Heart left ventricle (tissue), 16 donors: ENCODE measurements at regions not wholly inside any gene's neighbourhood (a gene's known extent, or its start where the extent isn't known, plus 50 kb on each side); places are given as distances from the start of the nearest gene placed in this dataset.

Experiments
- ATAC-seq, 4 donors: fragments of 200-7000 bp; cut with Tn5 transposase; one replicate each; pipeline ENCODE4 v1.9.1; 2020 to 2022; ENCODE audit warnings: moderate library complexity in 4 of 4, mild to moderate bottlenecking in 3 of 4, moderate number of reproducible peaks in 1 of 4
- DNase-seq, 5 donors: peaks; one replicate each; pipeline ENCODE4 v3.0.0-alpha.2; 2020
- H3K27ac ChIP-seq, 12 donors: fragments of 200-600 bp; sonication (generic) in 4 of 12; one replicate each; pipeline versions ENCODE4 v1.5.0 to v1.8.0; 2016 to 2022; ENCODE audit warnings: mild to moderate bottlenecking in 2 of 12
- H3K27me3 ChIP-seq, 9 donors: fragments of 200-600 bp; sonication (generic) in 2 of 9; one replicate each; pipeline versions ENCODE4 v1.5.1 to v1.8.0; 2016 to 2022; ENCODE audit warnings: mild to moderate bottlenecking in 3 of 9
- H3K36me3 ChIP-seq, 9 donors: fragments of 200-600 bp; sonication (generic) in 2 of 9; one replicate each; pipeline versions ENCODE4 v1.5.0 to v1.8.0; 2018 to 2022; ENCODE audit warnings: mild to moderate bottlenecking in 2 of 9
- H3K4me1 ChIP-seq, 12 donors: fragments of 200-600 bp; sonication (generic) in 4 of 12; one replicate each; pipeline versions ENCODE4 v1.5.0 to v1.8.0; 2016 to 2022; ENCODE audit warnings: mild to moderate bottlenecking in 3 of 12
- H3K4me3 ChIP-seq, 12 donors: fragments of 200-600 bp; sonication (generic) in 4 of 12; one replicate each; pipeline versions ENCODE4 v1.5.0 to v1.8.0; 2017 to 2022; ENCODE audit warnings: mild to moderate bottlenecking in 9 of 12, moderate library complexity in 4 of 12
- H3K9me3 ChIP-seq, 12 donors: fragments of 200-600 bp; sonication (generic) in 4 of 12; one replicate each; pipeline versions ENCODE4 v1.5.0 to v1.8.0; 2016 to 2022; ENCODE audit warnings: mild to moderate bottlenecking in 1 of 12
- POLR2A ChIP-seq, 2 donors: fragments of 450-650 bp; IDR thresholded peaks; one replicate each; pipeline ENCODE4 v1.6.1; 2017; ENCODE audit warnings: antibody characterized with exemption in 2 of 2, mild to moderate bottlenecking in 2 of 2, moderate library complexity in 2 of 2
- WGBS, 4 donors: extraction: QIAGEN DNeasy Blood & Tissue Kit in 2 of 4; methylation state at CpG; one replicate each; pipeline versions ENCODE4 v1.1.5 to v1.1.7; 2013 to 2018; 5-methylcytosine and 5-hydroxymethylcytosine counted together
- intact Hi-C, 10 donors: fragments of 100-400 bp; cut with DNase I; formaldehyde crosslinking; loops; one replicate each; pipeline versions ENCODE4 v1.11.1 to v1.14.2; 2022
- TF ChIP-seq, protein P1 (sequence below), 12 donors: fragments of 200-600 bp; sonication (generic) in 4 of 12; IDR thresholded peaks; one replicate each; pipeline versions ENCODE4 v1.5.0 to v1.8.0; 2018 to 2022; ENCODE audit warnings: antibody characterized with exemption in 12 of 12, mild to moderate bottlenecking in 5 of 12
- donor health status: ischemic (EF 13 %, LVEDD 7.1; RV severe dilation, severe dysfunction).
- donor health status: healthy with polysubstance abuse.
- donor health status: DM: no; HTN: yes; CAD: no.
- donor health status: DM: no; HTN: no; CAD: no.
- donor health status: ischemic (EF 25% LVEDD 6.9; RV normal size, moderate dysfunction).
- donor health status: ischemic (EF 25% LVEDD 5.7; RV mildly dilated, moderate dysfunction).
- donor health status: healthy.
- donor health status: DM: yes; HTN: yes; CAD: no.
- donor health status: ischemic (EF 35%, LVEDD 5.7; RV mildly dilated, moderate dysfunction).
- donor health status: nonischemic (EF 11% LVEDD 7.7; RV severe dilation, severe dysfunction).
- donor health status: DM: yes; HTN: yes; CAD: no.
- donor health status: PGD.
- donor health status: ischemic (EF 29% LVEDD 5.4; RV normal size, mild dysfunction).
- donor health status: nonischemic (EF 23%, LVEDD 6.1; RV moderate dilation, normal function).

DNA sequence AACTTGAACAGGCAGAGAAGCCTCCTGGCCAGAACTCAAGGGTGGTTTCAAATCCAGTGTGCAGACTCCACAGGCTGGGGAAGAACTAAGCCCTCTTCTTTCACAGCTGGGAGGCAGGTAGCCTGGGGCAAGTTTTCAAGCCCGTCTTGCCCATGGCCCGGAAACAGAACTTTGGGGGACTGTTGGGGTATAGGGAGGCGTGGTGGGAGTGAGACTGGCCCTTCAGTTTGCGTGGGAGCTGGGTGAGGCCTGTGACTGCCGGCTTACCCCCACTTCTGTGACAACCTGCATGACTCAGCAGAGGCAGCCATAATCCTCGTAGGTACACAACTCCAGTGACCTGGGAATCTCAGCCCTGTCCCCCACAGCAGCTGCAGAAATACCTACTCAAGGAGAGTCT, 1125.7 kb downstream of the HACE1 start:
- DNase-seq (no peak), ATAC-seq (no peak)
- Histone ChIP-seq H3K9me3 (no peaks in the 10 kb centered on the region), H3K36me3 (no peaks in the 10 kb centered on the region), H3K27me3 (no peaks in the 10 kb centered on the region), H3K4me1 (no peaks in the 10 kb centered on the region), H3K27ac (no peak overlapping the region), H3K4me3 (no peak overlapping the region)
- TF ChIP-seq, protein P1, sequence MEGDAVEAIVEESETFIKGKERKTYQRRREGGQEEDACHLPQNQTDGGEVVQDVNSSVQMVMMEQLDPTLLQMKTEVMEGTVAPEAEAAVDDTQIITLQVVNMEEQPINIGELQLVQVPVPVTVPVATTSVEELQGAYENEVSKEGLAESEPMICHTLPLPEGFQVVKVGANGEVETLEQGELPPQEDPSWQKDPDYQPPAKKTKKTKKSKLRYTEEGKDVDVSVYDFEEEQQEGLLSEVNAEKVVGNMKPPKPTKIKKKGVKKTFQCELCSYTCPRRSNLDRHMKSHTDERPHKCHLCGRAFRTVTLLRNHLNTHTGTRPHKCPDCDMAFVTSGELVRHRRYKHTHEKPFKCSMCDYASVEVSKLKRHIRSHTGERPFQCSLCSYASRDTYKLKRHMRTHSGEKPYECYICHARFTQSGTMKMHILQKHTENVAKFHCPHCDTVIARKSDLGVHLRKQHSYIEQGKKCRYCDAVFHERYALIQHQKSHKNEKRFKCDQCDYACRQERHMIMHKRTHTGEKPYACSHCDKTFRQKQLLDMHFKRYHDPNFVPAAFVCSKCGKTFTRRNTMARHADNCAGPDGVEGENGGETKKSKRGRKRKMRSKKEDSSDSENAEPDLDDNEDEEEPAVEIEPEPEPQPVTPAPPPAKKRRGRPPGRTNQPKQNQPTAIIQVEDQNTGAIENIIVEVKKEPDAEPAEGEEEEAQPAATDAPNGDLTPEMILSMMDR (IDR thresholded peaks at IDR 0.05): no peak
- no peak for TF ChIP-seq POLR2A (IDR thresholded peaks at IDR 0.05)
- WGBS, 4 donors: 78 to 84% (median 81%) methylated on average over 6 of the region's 6 CpGs
- intact Hi-C loops: no loop called here

DNA sequence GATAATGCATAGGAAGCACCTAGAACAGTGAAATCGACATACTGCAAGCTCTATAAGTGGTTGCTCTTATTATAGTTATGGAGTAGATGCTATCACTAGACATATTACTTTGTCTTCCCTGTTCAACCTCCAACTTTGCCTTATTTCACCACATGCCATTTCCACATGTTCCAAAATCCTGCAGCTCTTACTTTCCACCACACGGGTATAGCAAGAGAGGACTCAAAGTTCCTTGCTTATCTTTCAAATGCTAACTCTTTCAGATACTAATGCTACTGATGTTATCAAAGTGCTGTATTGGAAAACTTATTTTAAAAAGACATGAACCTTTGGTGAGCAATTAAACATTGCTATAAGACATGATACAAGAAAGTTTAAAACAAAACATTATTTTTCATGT, 1130.1 kb downstream of the HACE1 start:
- WGBS, 4 donors: 36 to 58% (median 50%) methylated on average over 2 of the region's 2 CpGs
- no peaks in the 10 kb centered on the region for H3K4me1 ChIP-seq
- intact Hi-C loops: no loop called here
- no peak overlapping the region for H3K27ac ChIP-seq
- TF ChIP-seq POLR2A (IDR thresholded peaks at IDR 0.05): no peak
- TF ChIP-seq, protein P1 (IDR thresholded peaks at IDR 0.05): no peak
- DNase-seq (no peak), ATAC-seq (no peak)
- no peaks in the 10 kb centered on the region for H3K27me3 ChIP-seq
- H3K36me3 ChIP-seq: no peaks in the 10 kb centered on the region
- H3K4me3 ChIP-seq: no peak overlapping the region
- H3K9me3 ChIP-seq: no peaks in the 10 kb centered on the region

DNA sequence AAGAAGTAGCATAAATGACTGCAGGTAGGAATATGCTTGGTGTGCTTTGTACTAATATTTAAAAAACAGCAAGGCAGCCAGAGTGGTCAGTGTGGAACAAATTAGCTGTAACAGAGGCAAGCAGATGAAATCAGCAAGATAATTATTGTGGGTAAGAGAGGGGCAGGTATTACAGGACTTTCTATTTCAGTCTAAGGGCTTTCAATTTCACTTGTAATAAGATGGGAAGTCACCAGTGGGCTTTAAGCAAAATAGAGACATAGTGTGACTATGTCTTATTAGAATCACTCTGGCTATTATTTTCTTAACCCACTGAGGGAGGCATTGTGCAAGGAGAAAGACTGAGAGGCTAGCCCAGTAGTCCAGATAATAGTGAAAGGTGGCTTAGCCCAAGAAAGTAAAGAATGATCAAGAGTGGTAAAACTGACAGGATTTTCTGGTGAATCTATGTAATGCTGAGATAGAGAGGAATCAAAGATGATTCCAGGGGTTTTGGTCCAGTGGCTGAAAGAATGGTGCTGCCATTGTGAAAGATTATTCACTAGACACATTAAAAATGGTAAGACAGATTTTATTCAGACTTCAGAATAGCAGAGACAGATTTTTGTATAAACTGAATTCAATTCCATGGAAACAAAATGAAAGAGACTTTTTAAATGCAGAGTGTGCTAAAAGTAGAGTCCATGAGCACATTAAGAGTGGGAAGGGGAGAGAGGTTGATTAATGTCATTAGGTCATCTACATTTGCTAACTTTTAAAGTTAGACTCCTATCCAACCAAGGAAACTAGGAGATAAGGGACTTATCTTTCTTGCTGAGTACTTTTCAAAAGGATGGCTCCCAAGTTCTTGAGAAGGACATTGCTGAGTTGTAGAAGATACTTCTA, 1136.0 kb downstream of the HACE1 start:
- no peak overlapping the region for H3K27ac ChIP-seq
- DNase-seq (no peak), ATAC-seq (no peak)
- intact Hi-C loops: no loop called here
- no peak overlapping the region for H3K4me3 ChIP-seq
- H3K4me1 ChIP-seq: no peaks in the 10 kb centered on the region
- H3K27me3 ChIP-seq: no peaks in the 10 kb centered on the region
- no peak for TF ChIP-seq POLR2A (IDR thresholded peaks at IDR 0.05)
- TF ChIP-seq, protein P1 (IDR thresholded peaks at IDR 0.05): no peak
- H3K36me3 ChIP-seq: no peaks in the 10 kb centered on the region
- no peaks in the 10 kb centered on the region for H3K9me3 ChIP-seq

DNA sequence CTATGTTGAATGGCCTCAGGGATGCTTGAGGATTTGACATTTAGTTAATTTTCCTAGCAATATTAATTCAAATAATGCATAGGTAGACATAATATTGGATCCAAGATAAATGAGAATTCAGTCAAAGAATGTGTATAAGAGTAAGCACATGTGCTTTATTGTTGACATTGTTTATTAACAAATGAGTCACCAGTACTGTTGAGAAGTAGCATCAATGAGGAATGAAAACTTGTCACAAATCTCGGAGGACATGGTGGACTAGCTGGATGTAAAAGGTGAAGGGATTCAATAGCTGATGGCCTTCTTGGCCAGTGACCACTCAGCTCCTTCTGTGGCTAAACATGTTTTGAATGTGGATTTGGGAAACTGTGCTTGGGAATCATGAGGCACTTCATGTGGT, 1137.0 kb downstream of the HACE1 start:
- Histone ChIP-seq H3K9me3 (no peaks in the 10 kb centered on the region), H3K4me3 (no peak overlapping the region), H3K27ac (no peak overlapping the region), H3K4me1 (no peaks in the 10 kb centered on the region), H3K27me3 (no peaks in the 10 kb centered on the region), H3K36me3 (no peaks in the 10 kb centered on the region)
- intact Hi-C loops: no loop called here
- DNase-seq (no peak), ATAC-seq (no peak)
- no peak for TF ChIP-seq POLR2A (IDR thresholded peaks at IDR 0.05)
- TF ChIP-seq, protein P1 (IDR thresholded peaks at IDR 0.05): no peak
- 52 to 87% (median 75%) methylated on average over 1 of the region's 1 CpG for WGBS, 4 donors
